Transverse colon (tissue), 4 donors: ENCODE measurements at regions not wholly inside any gene's neighbourhood (a gene's known extent, or its start where the extent isn't known, plus 50 kb on each side); places are given as distances from the start of the nearest gene placed in this dataset.

Experiments
- DNase-seq: peaks from one replicate; pipeline ENCODE4 v3.0.0-alpha.2; 2019
- H3K27ac ChIP-seq, 4 donors: fragments of 200-600 bp; sonication (generic); 2 replicates each; pipeline ENCODE4 v1.5.1; 2016 to 2018; ENCODE audit warnings: inconsistent platforms in 4 of 4
- H3K27me3 ChIP-seq: fragments of 200-600 bp; sonication (generic); 2 replicates; pipeline ENCODE4 v1.5.1; 2017; ENCODE audit warnings: inconsistent platforms
- H3K36me3 ChIP-seq, 4 donors: fragments of 200-600 bp; sonication (generic); 2 replicates each; pipeline ENCODE4 v1.5.1; 2017 to 2019; ENCODE audit warnings: inconsistent platforms in 4 of 4
- H3K4me1 ChIP-seq, 4 donors: fragments of 200-600 bp; sonication (generic); 2 replicates each; pipeline ENCODE4 v1.5.1; 2017 to 2020; ENCODE audit warnings: inconsistent platforms in 4 of 4
- H3K4me3 ChIP-seq, 4 donors: fragments of 200-600 bp; sonication (generic); 1 replicate in 1 of 4; 2 replicates in 3 of 4; pipeline versions ENCODE4 v1.5.1 to v1.6.1; 2017 to 2019; ENCODE audit warnings: inconsistent platforms in 4 of 4
- H3K9me3 ChIP-seq, 2 donors: fragments of 200-600 bp; sonication (generic); 2 replicates each; pipeline ENCODE4 v1.5.1; 2017 to 2019; ENCODE audit warnings: inconsistent platforms in 2 of 2
- EP300 ChIP-seq: sonication (generic); formaldehyde crosslinking; IDR thresholded peaks from one replicate; pipeline ENCODE4 v1.6.1; 2017; ENCODE audit warnings: antibody characterized with exemption, low read depth
- POLR2A ChIP-seq: fragments of 450-650 bp; IDR thresholded peaks from one replicate; pipeline ENCODE4 v1.6.1; 2016; ENCODE audit warnings: antibody characterized with exemption, mild to moderate bottlenecking, moderate library complexity
- POLR2AphosphoS5 ChIP-seq, 3 donors: sonication (generic); formaldehyde crosslinking; IDR thresholded peaks; one replicate each; pipeline ENCODE4 v1.6.1; 2016; ENCODE audit warnings: antibody characterized with exemption in 3 of 3
- WGBS, 2 donors: methylation state at CpG; one replicate each; pipeline ENCODE4 v1.1.5; 2018; ENCODE audit warnings: low coverage in 1 of 2; 5-methylcytosine and 5-hydroxymethylcytosine counted together
- in situ Hi-C, 4 donors: fragments of 200-750 bp; cut with MboI; loops; one replicate each; pipeline versions ENCODE4 v1.15.0 to v1.15.1; 2017; ENCODE audit warnings: low sequenced_read_pairs in 3 of 4, low pct_ligation_motif_present in 1 of 4, low pct_unique_long_range_greater_than_20kb in 1 of 4
- intact Hi-C: fragments of 100-400 bp; cut with DNase I; formaldehyde crosslinking; loops from one replicate; pipeline ENCODE4 v1.15.1; 2023; ENCODE audit warnings: low total_unique reads
- TF ChIP-seq, protein P1 (sequence below), 5 experiments: fragments of 200-600 bp in 3 of 5; fragments of 450-650 bp in 2 of 5; sonication (generic) in 3 of 5; IDR thresholded peaks; 1 replicate in 2 of 5; 2 replicates in 3 of 5; pipeline ENCODE4 v1.5.1; 2016 to 2017; ENCODE audit warnings: antibody characterized with exemption in 5 of 5, inconsistent platforms in 3 of 5, mild to moderate bottlenecking in 2 of 5, moderate library complexity in 1 of 5

- no peak overlapping the region for H3K27ac ChIP-seq
- no peaks in the 10 kb centered on the region for H3K27me3 ChIP-seq
- TF ChIP-seq, protein P1, sequence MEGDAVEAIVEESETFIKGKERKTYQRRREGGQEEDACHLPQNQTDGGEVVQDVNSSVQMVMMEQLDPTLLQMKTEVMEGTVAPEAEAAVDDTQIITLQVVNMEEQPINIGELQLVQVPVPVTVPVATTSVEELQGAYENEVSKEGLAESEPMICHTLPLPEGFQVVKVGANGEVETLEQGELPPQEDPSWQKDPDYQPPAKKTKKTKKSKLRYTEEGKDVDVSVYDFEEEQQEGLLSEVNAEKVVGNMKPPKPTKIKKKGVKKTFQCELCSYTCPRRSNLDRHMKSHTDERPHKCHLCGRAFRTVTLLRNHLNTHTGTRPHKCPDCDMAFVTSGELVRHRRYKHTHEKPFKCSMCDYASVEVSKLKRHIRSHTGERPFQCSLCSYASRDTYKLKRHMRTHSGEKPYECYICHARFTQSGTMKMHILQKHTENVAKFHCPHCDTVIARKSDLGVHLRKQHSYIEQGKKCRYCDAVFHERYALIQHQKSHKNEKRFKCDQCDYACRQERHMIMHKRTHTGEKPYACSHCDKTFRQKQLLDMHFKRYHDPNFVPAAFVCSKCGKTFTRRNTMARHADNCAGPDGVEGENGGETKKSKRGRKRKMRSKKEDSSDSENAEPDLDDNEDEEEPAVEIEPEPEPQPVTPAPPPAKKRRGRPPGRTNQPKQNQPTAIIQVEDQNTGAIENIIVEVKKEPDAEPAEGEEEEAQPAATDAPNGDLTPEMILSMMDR (IDR thresholded peaks at IDR 0.05): no peak
- TF ChIP-seq POLR2A (no peak), POLR2AphosphoS5 (IDR thresholded peaks at IDR 0.05) (no peak), EP300 (no peak)
- H3K36me3 ChIP-seq: no peaks in the 10 kb centered on the region
- 61 to 68% methylated on average over 2 to 3 of the region's 3 CpGs for WGBS, 2 donors
- DNase-seq: no peak
- intact Hi-C loops: no loop called here
- no peaks in the 10 kb centered on the region for H3K9me3 ChIP-seq
- in situ Hi-C loops: no loop called here
- H3K4me3 ChIP-seq: no peak overlapping the region
- no peaks in the 10 kb centered on the region for H3K4me1 ChIP-seq
Measured at GRCh38 chr5:175118700-175119309, 325.2 kb downstream of the DRD1 start.

DNA sequence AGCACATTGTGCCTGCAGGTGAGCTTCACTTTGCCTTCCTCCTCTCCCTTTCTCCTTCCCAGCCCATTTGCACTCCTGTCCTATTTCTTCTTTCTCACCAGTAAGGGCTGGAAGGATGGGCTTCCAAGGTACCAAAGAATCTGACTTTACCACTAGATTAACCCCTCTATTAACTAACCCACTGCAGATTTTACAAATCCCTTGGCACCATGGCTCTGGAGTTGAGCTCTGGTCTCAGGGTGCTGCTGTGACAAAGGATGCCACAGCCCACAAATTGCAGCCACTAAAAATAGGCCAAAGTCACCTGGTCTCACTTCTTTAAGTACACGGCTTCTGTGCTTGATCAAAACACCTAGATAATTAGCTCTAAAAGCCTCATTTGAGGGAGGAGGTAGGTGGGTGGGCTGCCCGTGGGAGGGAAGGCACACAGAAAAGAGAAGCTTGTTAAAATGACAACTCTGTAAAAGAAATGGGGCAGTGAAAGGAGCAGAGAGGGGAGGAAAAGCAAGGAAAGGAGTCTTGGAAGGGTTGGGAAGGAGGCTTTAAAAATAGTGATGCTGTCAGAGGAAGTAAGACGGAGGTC, 327.4 kb downstream of the DRD1 start:
- no peak for TF ChIP-seq POLR2A
- TF ChIP-seq EP300: no peak
- TF ChIP-seq, protein P1 (IDR thresholded peaks at IDR 0.05): no peak
- no peak for TF ChIP-seq POLR2AphosphoS5 (IDR thresholded peaks at IDR 0.05)
- Histone ChIP-seq H3K27me3 (no peaks in the 10 kb centered on the region), H3K36me3 (no peaks in the 10 kb centered on the region), H3K4me1 (no peaks in the 10 kb centered on the region), H3K9me3 (no peaks in the 10 kb centered on the region), H3K27ac (no peak overlapping the region), H3K4me3 (no peak overlapping the region)
- in situ Hi-C loops: no loop called here
- intact Hi-C loops: no loop called here
- WGBS, 2 donors: 45 to 92% methylated on average over 1 to 3 of the region's 3 CpGs
- DNase-seq: no peak

- no peak overlapping the region for H3K4me3 ChIP-seq
- H3K9me3 ChIP-seq: no peaks in the 10 kb centered on the region
- intact Hi-C loops (no loop called here), in situ Hi-C loops (no loop called here)
- H3K27me3 ChIP-seq: no peaks in the 10 kb centered on the region
- no peak for DNase-seq
- WGBS, 2 donors: 60 to 72% methylated on average over 3 to 9 of the region's 9 CpGs
- TF ChIP-seq POLR2AphosphoS5 (IDR thresholded peaks at IDR 0.05) (no peak), POLR2A (no peak)
- TF ChIP-seq, protein P1 (IDR thresholded peaks at IDR 0.05): no peak
- no peak overlapping the region for H3K27ac ChIP-seq
- H3K36me3 ChIP-seq: no peaks in the 10 kb centered on the region
- H3K4me1 ChIP-seq: no peaks in the 10 kb centered on the region
Measured at GRCh38 chr5:175115831-175116230, 328.2 kb downstream of the DRD1 start.

DNA sequence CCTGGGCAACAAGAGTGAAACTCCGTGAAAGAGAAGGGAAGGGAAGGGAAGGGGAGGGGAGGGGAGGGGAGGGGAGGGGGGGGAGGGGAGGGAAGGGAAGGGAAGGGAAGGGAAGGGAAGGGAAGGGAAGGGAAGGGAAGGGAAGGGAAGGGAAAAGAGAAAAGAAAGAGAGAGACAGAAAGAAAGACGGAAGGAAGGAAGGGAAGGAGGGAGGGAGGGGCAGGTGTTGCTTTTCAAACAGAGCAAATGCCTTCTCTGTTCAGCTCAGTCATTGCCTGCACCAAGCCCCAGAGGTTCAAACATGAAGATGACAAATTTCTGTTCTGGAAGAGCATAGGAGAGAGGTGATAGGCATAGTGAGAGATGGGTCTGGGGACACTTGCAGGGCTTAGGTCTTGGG, 330.0 kb downstream of the DRD1 start:
- H3K27ac ChIP-seq: no peak overlapping the region
- H3K27me3 ChIP-seq: no peaks in the 10 kb centered on the region
- in situ Hi-C loops: no loop called here
- TF ChIP-seq POLR2AphosphoS5 (IDR thresholded peaks at IDR 0.05): no peak
- intact Hi-C loops: no loop called here
- WGBS, 2 donors: 47 to 63% methylated on average over 1 to 2 of the region's 2 CpGs
- peaks cover 0 to 4% of the 10 kb centered on the region in 2 donors for H3K9me3 ChIP-seq
- H3K4me3 ChIP-seq: no peak overlapping the region
- H3K36me3 ChIP-seq: no peaks in the 10 kb centered on the region
- H3K4me1 ChIP-seq: no peaks in the 10 kb centered on the region
- no peak for DNase-seq
